H1 (cell line): ENCODE measurements at regions not wholly inside any gene's neighbourhood (a gene's known extent, or its start where the extent isn't known, plus 50 kb on each side); places are given as distances from the start of the nearest gene placed in this dataset.

ENCODE experiments used
- CTCF ChIA-PET: fragments of 300-600 bp; sonication (Branson Sonifier 250); formaldehyde crosslinking; loops from one replicate; lab custom pipeline; 2021; ENCODE audit not compliant: partially characterized antibody; lab: Charles Lee
- POLR2A ChIA-PET: fragments of 300-600 bp; sonication (Branson Sonifier 250); formaldehyde crosslinking; loops from one replicate; lab custom pipeline; 2021; ENCODE audit warnings: inconsistent platforms; ENCODE audit not compliant: partially characterized antibody; lab: Charles Lee
- DNase-seq, 2 experiments: peaks; one replicate each; pipeline versions ENCODE4 v3.0.0 to v3.0.0-alpha.2; 2010 to 2022; ENCODE audit warnings: low spot score in 2 of 2, low read depth in 1 of 2, mixed read lengths in 1 of 2
- FAIRE-seq: peaks from 2 replicates; lab custom pipeline; 2011; peaks lifted over from hg19 to GRCh38; lab: Jason Lieb, UNC
- H2AFZ ChIP-seq: 2 replicates; pipeline ENCODE4 v1.8.1; 2012; ENCODE audit warnings: low read length, inconsistent platforms
- H2AK5ac ChIP-seq: 2 replicates; pipeline ENCODE4 v1.6.1; 2013; ENCODE audit warnings: low read depth, low read length
- H2BK120ac ChIP-seq: replicated peaks from 2 replicates; pipeline ENCODE3; 2013; ENCODE audit warnings: low read depth, low read length, inconsistent platforms
- H2BK12ac ChIP-seq: 2 replicates; pipeline ENCODE4 v1.6.1; 2013; ENCODE audit warnings: low read depth, low read length
- H2BK15ac ChIP-seq: 2 replicates; pipeline ENCODE4 v1.6.1; 2013; ENCODE audit warnings: low read length
- H2BK20ac ChIP-seq: 2 replicates; pipeline ENCODE4 v1.6.1; 2013; ENCODE audit warnings: low read length
- H2BK5ac ChIP-seq: 2 replicates; pipeline ENCODE4 v1.6.1; 2013; ENCODE audit warnings: low read depth, low read length
- H3K14ac ChIP-seq: 2 replicates; pipeline ENCODE4 v1.6.1; 2013; ENCODE audit warnings: inconsistent platforms; ENCODE audit not compliant: insufficient read length
- H3K18ac ChIP-seq: 2 replicates; pipeline ENCODE4 v1.6.1; 2013; ENCODE audit warnings: low read length; ENCODE audit errors: extremely low read depth
- H3K23ac ChIP-seq: 2 replicates; pipeline ENCODE4 v1.6.1; 2013; ENCODE audit warnings: inconsistent platforms; ENCODE audit not compliant: insufficient read length
- H3K23me2 ChIP-seq: 2 replicates; pipeline ENCODE4 v1.6.1; 2013; ENCODE audit warnings: low read depth, low read length
- H3K27ac ChIP-seq: 2 replicates; pipeline ENCODE4 v1.6.1; 2011; ENCODE audit warnings: low read depth, low read length, inconsistent platforms
- H3K27me3 ChIP-seq, 4 experiments: replicated peaks in 1 of 4; 1 replicate in 1 of 4; 2 replicates in 3 of 4; pipeline versions ENCODE4 v1.6.1 to v1.8.1; 2011 to 2013; ENCODE audit warnings: low read length in 3 of 4, mild to moderate bottlenecking in 3 of 4, inconsistent platforms in 2 of 4, mixed read lengths in 2 of 4, moderate library complexity in 1 of 4; ENCODE audit not compliant: control insufficient read depth in 3 of 4, insufficient read depth in 3 of 4; ENCODE audit errors: extremely low read depth in 1 of 4
- H3K36me3 ChIP-seq, 4 experiments: 2 replicates each; pipeline versions ENCODE4 v1.6.1 to v1.8.1; 2011 to 2013; ENCODE audit warnings: mild to moderate bottlenecking in 4 of 4, low read length in 3 of 4, moderate library complexity in 2 of 4, control low read depth in 1 of 4, inconsistent platforms in 1 of 4; ENCODE audit not compliant: insufficient read depth in 4 of 4, control insufficient read depth in 2 of 4
- H3K4ac ChIP-seq: replicated peaks from 2 replicates; pipeline ENCODE3; 2013; ENCODE audit warnings: low read length, low read depth, mixed read lengths, inconsistent platforms; ENCODE audit not compliant: insufficient read length
- H3K4me1 ChIP-seq, 4 experiments: replicated peaks in 1 of 4; 1 replicate in 1 of 4; 2 replicates in 3 of 4; pipeline versions ENCODE4 v1.6.1 to v1.8.1; 2011 to 2013; ENCODE audit warnings: low read length in 3 of 4, inconsistent platforms in 2 of 4, mixed read lengths in 1 of 4; ENCODE audit not compliant: insufficient read depth in 4 of 4, control insufficient read depth in 3 of 4
- H3K4me2 ChIP-seq, 2 experiments: 2 replicates each; pipeline versions ENCODE4 v1.6.1 to v1.8.1; 2011 to 2013; ENCODE audit warnings: low read depth in 2 of 2, low read length in 2 of 2, control low read depth in 1 of 2, inconsistent platforms in 1 of 2, mild to moderate bottlenecking in 1 of 2; ENCODE audit not compliant: insufficient read depth in 1 of 2
- H3K4me3 ChIP-seq, 4 experiments: fragments of 200-600, 300-600 bp in 1 of 4; sonication (generic), shearing (Covaris generic), sonication (Bioruptor Twin) in 1 of 4; 2 replicates each; pipeline versions ENCODE4 v1.5.1 to v1.8.1; 2011 to 2016; ENCODE audit warnings: low read length in 4 of 4, low read depth in 3 of 4, control low read depth in 2 of 4, inconsistent platforms in 2 of 4, mild to moderate bottlenecking in 2 of 4, mixed read lengths in 1 of 4, moderate library complexity in 1 of 4; ENCODE audit not compliant: insufficient read depth in 2 of 4; ENCODE audit errors: extremely low read depth in 1 of 4
- H3K56ac ChIP-seq: replicated peaks from 2 replicates; pipeline ENCODE3; 2013; ENCODE audit warnings: low read depth, mild to moderate bottlenecking, mixed read lengths, low read length, inconsistent platforms; ENCODE audit not compliant: insufficient read length
- H3K79me1 ChIP-seq: 2 replicates; pipeline ENCODE4 v1.6.1; 2013; ENCODE audit warnings: low read depth, low read length, control low read depth
- H3K79me2 ChIP-seq, 2 experiments: 2 replicates each; pipeline versions ENCODE4 v1.6.1 to v1.8.1; 2012 to 2013; ENCODE audit warnings: low read length in 2 of 2, mild to moderate bottlenecking in 2 of 2, inconsistent platforms in 1 of 2; ENCODE audit not compliant: insufficient read depth in 2 of 2, control insufficient read depth in 1 of 2
- H3K9ac ChIP-seq, 4 experiments: replicated peaks in 1 of 4; 1 replicate in 1 of 4; 2 replicates in 3 of 4; pipeline versions ENCODE4 v1.6.1 to v1.8.1; 2011 to 2013; ENCODE audit warnings: low read depth in 3 of 4, low read length in 3 of 4, control low read depth in 2 of 4, mild to moderate bottlenecking in 2 of 4, moderate library complexity in 2 of 4, inconsistent platforms in 1 of 4; ENCODE audit errors: extremely low read depth in 1 of 4
- H3K9me3 ChIP-seq, 2 experiments: 2 replicates each; pipeline versions ENCODE4 v1.6.1 to v1.8.1; 2012 to 2013; ENCODE audit warnings: mild to moderate bottlenecking in 2 of 2, moderate library complexity in 2 of 2, control low read depth in 1 of 2, inconsistent platforms in 1 of 2, low read depth in 1 of 2, low read length in 1 of 2, mixed read lengths in 1 of 2; ENCODE audit not compliant: insufficient read depth in 2 of 2
- H4K20me1 ChIP-seq, 2 experiments: replicated peaks in 1 of 2; 2 replicates each; pipeline versions ENCODE3 to v1.8.1; 2011 to 2013; ENCODE audit warnings: inconsistent platforms in 2 of 2, low read length in 2 of 2, mild to moderate bottlenecking in 1 of 2; ENCODE audit not compliant: insufficient read depth in 2 of 2, control insufficient read depth in 1 of 2
- H4K5ac ChIP-seq: 2 replicates; pipeline ENCODE4 v1.6.1; 2013; ENCODE audit warnings: low read length, low read depth, mixed read lengths, inconsistent platforms; ENCODE audit not compliant: insufficient read length
- H4K8ac ChIP-seq: 2 replicates; pipeline ENCODE4 v1.8.0; 2013; ENCODE audit warnings: mild to moderate bottlenecking, moderate library complexity, low read length, inconsistent platforms; ENCODE audit not compliant: insufficient read depth; ENCODE audit errors: extremely low read depth
- H4K91ac ChIP-seq: replicated peaks from 2 replicates; pipeline ENCODE3; 2013; ENCODE audit warnings: low read length, mixed read lengths, inconsistent platforms; ENCODE audit not compliant: insufficient read length
- RAD21 ChIP-seq, 2 experiments: IDR thresholded peaks in 1 of 2; conservative IDR thresholded peaks in 1 of 2; 2 replicates each; pipeline ENCODE4 v1.6.1; 2011; ENCODE audit warnings: low read depth in 2 of 2, low read length in 2 of 2, improper control_type of control experiment in 1 of 2, inconsistent platforms in 1 of 2, mild to moderate bottlenecking in 1 of 2, moderate library complexity in 1 of 2
- WGBS, 2 experiments: shearing (Covaris generic) in 1 of 2; methylation state at CpG; one replicate each; pipeline versions ENCODE4 v1.1.6 to v1.1.7; 2013 to 2015; ENCODE audit warnings: low lambda C conversion rate in 2 of 2, mixed read lengths in 2 of 2, inconsistent platforms in 1 of 2, low coverage in 1 of 2, missing lambda C conversion rate in 1 of 2; ENCODE audit not compliant: insufficient replicate concordance in 2 of 2, insufficient coverage in 1 of 2, insufficient read length in 1 of 2; ENCODE audit errors: extremely low coverage in 1 of 2, missing lambda C conversion rate in 1 of 2; 5-methylcytosine and 5-hydroxymethylcytosine counted together

DNA sequence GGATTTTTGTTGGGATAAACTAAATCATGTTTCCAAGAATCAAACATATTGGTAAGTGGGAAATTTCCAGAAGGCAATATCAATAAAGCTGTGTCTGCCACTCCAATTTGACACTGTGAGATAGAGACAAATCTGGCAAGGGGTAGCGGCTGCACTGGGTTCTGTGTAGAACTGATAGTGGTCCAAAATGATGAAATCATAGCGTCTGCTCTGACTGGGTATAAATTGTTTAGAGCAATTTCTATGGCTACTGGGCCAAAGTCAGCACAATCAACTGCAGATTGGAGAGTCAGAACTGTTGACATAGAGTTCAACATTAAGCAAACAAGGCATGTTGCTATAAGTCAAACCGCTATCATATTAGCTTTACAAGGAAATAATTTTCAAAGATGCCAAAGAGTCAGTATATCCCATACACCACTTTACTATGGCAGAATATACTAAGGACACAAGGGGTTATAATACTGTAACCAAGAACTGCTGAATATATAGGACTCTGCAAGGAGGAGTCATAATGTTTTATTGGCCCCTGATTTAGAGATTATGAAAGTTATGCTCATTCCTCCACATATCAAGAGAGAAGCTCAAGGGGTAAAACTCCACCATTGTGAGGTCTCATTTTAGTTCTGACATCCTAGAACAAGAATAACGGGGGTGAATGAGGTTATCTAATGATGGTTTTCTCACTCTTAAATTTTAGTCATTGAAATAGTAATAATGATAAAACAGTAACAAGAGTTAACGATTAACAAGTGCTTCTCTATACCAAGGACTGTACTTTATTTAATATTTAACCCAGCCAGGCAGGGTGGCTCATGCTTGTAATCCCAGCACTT lies 309.7 kb upstream of the GADL1 start:
- no peak overlapping the region for H2BK5ac ChIP-seq
- H3K36me3 ChIP-seq, result no peaks in the 10 kb centered on the region
- no peak overlapping the region for H3K14ac ChIP-seq
- no peaks in the 10 kb centered on the region for H3K9me3 ChIP-seq
- no peak overlapping the region for H2BK120ac ChIP-seq
- no peak overlapping the region for H4K8ac ChIP-seq
- no peaks in the 10 kb centered on the region for H3K79me2 ChIP-seq
- H4K5ac ChIP-seq, result no peak overlapping the region
- H3K23me2 ChIP-seq, result no peaks in the 10 kb centered on the region
- no peak overlapping the region for H2BK12ac ChIP-seq
- H3K4me2 ChIP-seq, result no peak overlapping the region
- H3K23ac ChIP-seq, result no peak overlapping the region
- no peak overlapping the region for H3K27ac ChIP-seq
- H3K18ac ChIP-seq, result no peak overlapping the region
- H3K4me1 ChIP-seq, result no peaks in the 10 kb centered on the region
- no peak overlapping the region for H2AK5ac ChIP-seq
- no peak overlapping the region for H3K56ac ChIP-seq
- H4K91ac ChIP-seq, result no peak overlapping the region
- no peak for TF ChIP-seq RAD21 (IDR thresholded peaks at IDR 0.05 in 1 of 2, conservative IDR thresholded peaks at IDR 0.05 in 1 of 2; ENCODE audit: low read depth in 2 of 2, low read length in 2 of 2)
- FAIRE-seq, result no peak
- ChIA-PET CTCF (interaction anchor here (0.6 to 1.9 kb wide), 2 partner anchors 72 to 201 kb away, joined by 3 to 6 read pairs; no protein-coding TSS in a partner anchor), POLR2A (no interaction called here)
- no peak overlapping the region for H3K9ac ChIP-seq
- no peak overlapping the region for H2BK20ac ChIP-seq
- no peak overlapping the region for H2BK15ac ChIP-seq
- H3K4ac ChIP-seq, result no peak overlapping the region
- no peak overlapping the region for H2AFZ ChIP-seq
- H4K20me1 ChIP-seq, result no peaks in the 10 kb centered on the region
- no peak for DNase-seq
- no peaks in the 10 kb centered on the region for H3K79me1 ChIP-seq
- no peak overlapping the region for H3K4me3 ChIP-seq
- no peaks in the 10 kb centered on the region for H3K27me3 ChIP-seq
- 95% methylated on average over 5 of the region's 5 CpGs; no CpG with 5 or more reads in 1 of the 2 experiments for WGBS, 2 experiments
